ENCODE measurements at regions not wholly inside any gene's neighbourhood (a gene's known extent, or its start where the extent isn't known, plus 50 kb on each side); places are given as distances from the start of the nearest gene placed in this dataset.
A peak's percentile ranks its signal among the peaks of the same experiment; 100 is the strongest.

- TF ChIP-seq CTCF (IDR thresholded peaks at IDR 0.05) (no peak), POLR2A (IDR thresholded peaks at IDR 0.05) (no peak), EP300 (IDR thresholded peaks at IDR 0.05) (no peak)
- Histone ChIP-seq H3K9me3 (peaks cover 0 to 8% (median 0%) of the 10 kb centered on the region in 4 donors), H3K4me1 (peaks cover 0 to 15% (median 2%) of the 10 kb centered on the region in 4 donors), H3K27ac (peak overlapping the region in 2 of 4 donors; percentile 33 to 64), H3K4me3 (no peak overlapping the region), H3K36me3 (peaks cover 0 to 9% (median 0%) of the 10 kb centered on the region in 3 donors), H3K27me3 (no peaks in the 10 kb centered on the region)
- DNase-seq (ENCODE audit: low spot score in 2 of 2): no peak
- WGBS, 2 donors: 42 to 54% methylated on average over 5 of the region's 5 CpGs
These were observed 540.3 kb upstream of the CCDC54 start for GRCh38 chr3:106836906-106837305.

GRCh38 chr3:106837616-106838015, 539.6 kb upstream of the CCDC54 start:
- TF ChIP-seq EP300 (IDR thresholded peaks at IDR 0.05) (no peak), POLR2A (IDR thresholded peaks at IDR 0.05) (no peak), CTCF (IDR thresholded peaks at IDR 0.05) (no peak)
- Histone ChIP-seq H3K4me1 (peaks cover 0 to 19% (median 2%) of the 10 kb centered on the region in 4 donors), H3K4me3 (no peak overlapping the region), H3K27me3 (no peaks in the 10 kb centered on the region), H3K9me3 (peaks cover 0 to 1% (median 0%) of the 10 kb centered on the region in 4 donors), H3K27ac (no peak overlapping the region), H3K36me3 (peaks cover 0 to 2% (median 0%) of the 10 kb centered on the region in 3 donors)
- no peak for DNase-seq (ENCODE audit: low spot score in 2 of 2)
- WGBS, 2 donors: 84 to 99% methylated on average over 3 of the region's 3 CpGs

GRCh38 chr3:106839576-106840280, 537.5 kb upstream of the CCDC54 start:
- peaks cover 0 to 19% (median 2%) of the 10 kb centered on the region in 4 donors for H3K4me1 ChIP-seq
- no peak for DNase-seq (ENCODE audit: low spot score in 2 of 2)
- no peaks in the 10 kb centered on the region for H3K27me3 ChIP-seq
- H3K27ac ChIP-seq: peak overlapping the region in 2 of 4 donors; percentile 15 to 30
- H3K4me3 ChIP-seq: peak overlapping the region in 1 of 4 donors; percentile 2
- 24 to 36% methylated on average over 2 of the region's 2 CpGs for WGBS, 2 donors
- TF ChIP-seq POLR2A (IDR thresholded peaks at IDR 0.05) (no peak), EP300 (IDR thresholded peaks at IDR 0.05) (no peak), CTCF (IDR thresholded peaks at IDR 0.05) (no peak)
- no peaks in the 10 kb centered on the region for H3K9me3 ChIP-seq
- no peaks in the 10 kb centered on the region for H3K36me3 ChIP-seq

GRCh38 chr3:106840319-106840718, 536.9 kb upstream of the CCDC54 start:
- H3K27me3 ChIP-seq: no peaks in the 10 kb centered on the region
- peaks cover 0 to 19% (median 2%) of the 10 kb centered on the region in 4 donors for H3K4me1 ChIP-seq
- H3K9me3 ChIP-seq: no peaks in the 10 kb centered on the region
- no peak for DNase-seq (ENCODE audit: low spot score in 2 of 2)
- no peak overlapping the region for H3K4me3 ChIP-seq
- H3K36me3 ChIP-seq: no peaks in the 10 kb centered on the region
- TF ChIP-seq CTCF (IDR thresholded peaks at IDR 0.05): no peak
- TF ChIP-seq POLR2A (IDR thresholded peaks at IDR 0.05): no peak
- TF ChIP-seq EP300 (IDR thresholded peaks at IDR 0.05): no peak
- H3K27ac ChIP-seq: peak overlapping the region in 1 of 4 donors; percentile 3

GRCh38 chr3:106842151-106842550, 535.1 kb upstream of the CCDC54 start:
- H3K27ac ChIP-seq: peak overlapping the region in 2 of 4 donors; percentile 2 to 42
- H3K36me3 ChIP-seq: no peaks in the 10 kb centered on the region
- 62% methylated on average over 2 of the region's 2 CpGs for WGBS, 2 donors
- DNase-seq (ENCODE audit: low spot score in 2 of 2): no peak
- no peak overlapping the region for H3K4me3 ChIP-seq
- no peaks in the 10 kb centered on the region for H3K9me3 ChIP-seq
- TF ChIP-seq EP300 (IDR thresholded peaks at IDR 0.05) (no peak), CTCF (IDR thresholded peaks at IDR 0.05) (no peak), POLR2A (IDR thresholded peaks at IDR 0.05) (no peak)
- no peaks in the 10 kb centered on the region for H3K27me3 ChIP-seq
- H3K4me1 ChIP-seq: peaks cover 0 to 11% (median 2%) of the 10 kb centered on the region in 4 donors
